ENCODE measurements at regions not wholly inside any gene's neighbourhood (a gene's known extent, or its start where the extent isn't known, plus 50 kb on each side); places are given as distances from the start of the nearest gene placed in this dataset.

DNA sequence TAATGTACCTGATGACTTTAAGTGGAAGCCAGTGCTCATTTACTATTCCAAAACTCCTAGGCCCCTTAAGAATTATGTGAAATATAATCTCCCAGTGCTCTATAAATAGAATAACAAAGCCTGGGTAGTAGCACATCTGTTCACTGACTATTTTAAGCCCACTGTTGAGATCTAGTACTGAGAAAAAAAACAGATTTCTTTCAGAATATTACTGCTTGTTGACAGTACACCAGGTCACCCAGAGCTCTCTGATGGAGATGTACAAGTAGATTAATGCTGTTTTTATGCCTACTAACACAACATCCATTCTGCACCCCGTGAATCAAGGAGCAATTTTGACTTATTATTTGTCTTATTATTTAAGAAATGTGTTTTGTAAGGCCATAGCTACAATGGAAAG lies 75.7 kb downstream of the FAM47C start:
- TF ChIP-seq, protein P1, sequence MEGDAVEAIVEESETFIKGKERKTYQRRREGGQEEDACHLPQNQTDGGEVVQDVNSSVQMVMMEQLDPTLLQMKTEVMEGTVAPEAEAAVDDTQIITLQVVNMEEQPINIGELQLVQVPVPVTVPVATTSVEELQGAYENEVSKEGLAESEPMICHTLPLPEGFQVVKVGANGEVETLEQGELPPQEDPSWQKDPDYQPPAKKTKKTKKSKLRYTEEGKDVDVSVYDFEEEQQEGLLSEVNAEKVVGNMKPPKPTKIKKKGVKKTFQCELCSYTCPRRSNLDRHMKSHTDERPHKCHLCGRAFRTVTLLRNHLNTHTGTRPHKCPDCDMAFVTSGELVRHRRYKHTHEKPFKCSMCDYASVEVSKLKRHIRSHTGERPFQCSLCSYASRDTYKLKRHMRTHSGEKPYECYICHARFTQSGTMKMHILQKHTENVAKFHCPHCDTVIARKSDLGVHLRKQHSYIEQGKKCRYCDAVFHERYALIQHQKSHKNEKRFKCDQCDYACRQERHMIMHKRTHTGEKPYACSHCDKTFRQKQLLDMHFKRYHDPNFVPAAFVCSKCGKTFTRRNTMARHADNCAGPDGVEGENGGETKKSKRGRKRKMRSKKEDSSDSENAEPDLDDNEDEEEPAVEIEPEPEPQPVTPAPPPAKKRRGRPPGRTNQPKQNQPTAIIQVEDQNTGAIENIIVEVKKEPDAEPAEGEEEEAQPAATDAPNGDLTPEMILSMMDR (IDR thresholded peaks at IDR 0.05): no peak
- TF ChIP-seq POLR2AphosphoS5 (IDR thresholded peaks at IDR 0.05) (no peak), POLR2A (IDR thresholded peaks at IDR 0.05) (no peak), EP300 (IDR thresholded peaks at IDR 0.05) (no peak)
